H1 (cell line): ENCODE measurements at regions not wholly inside any gene's neighbourhood (a gene's known extent, or its start where the extent isn't known, plus 50 kb on each side); places are given as distances from the start of the nearest gene placed in this dataset.

ENCODE experiments used
- CTCF ChIA-PET: fragments of 300-600 bp; sonication (Branson Sonifier 250); formaldehyde crosslinking; loops from one replicate; lab custom pipeline; 2021; ENCODE audit not compliant: partially characterized antibody; lab: Charles Lee
- POLR2A ChIA-PET: fragments of 300-600 bp; sonication (Branson Sonifier 250); formaldehyde crosslinking; loops from one replicate; lab custom pipeline; 2021; ENCODE audit warnings: inconsistent platforms; ENCODE audit not compliant: partially characterized antibody; lab: Charles Lee
- DNase-seq, 2 experiments: peaks; one replicate each; pipeline versions ENCODE4 v3.0.0 to v3.0.0-alpha.2; 2010 to 2022; ENCODE audit warnings: low spot score in 2 of 2, low read depth in 1 of 2, mixed read lengths in 1 of 2
- FAIRE-seq: peaks from 2 replicates; lab custom pipeline; 2011; peaks lifted over from hg19 to GRCh38; lab: Jason Lieb, UNC
- H2AFZ ChIP-seq: 2 replicates; pipeline ENCODE4 v1.8.1; 2012; ENCODE audit warnings: low read length, inconsistent platforms
- H2AK5ac ChIP-seq: 2 replicates; pipeline ENCODE4 v1.6.1; 2013; ENCODE audit warnings: low read depth, low read length
- H2BK120ac ChIP-seq: replicated peaks from 2 replicates; pipeline ENCODE3; 2013; ENCODE audit warnings: low read depth, low read length, inconsistent platforms
- H2BK12ac ChIP-seq: 2 replicates; pipeline ENCODE4 v1.6.1; 2013; ENCODE audit warnings: low read depth, low read length
- H2BK15ac ChIP-seq: 2 replicates; pipeline ENCODE4 v1.6.1; 2013; ENCODE audit warnings: low read length
- H2BK20ac ChIP-seq: 2 replicates; pipeline ENCODE4 v1.6.1; 2013; ENCODE audit warnings: low read length
- H2BK5ac ChIP-seq: 2 replicates; pipeline ENCODE4 v1.6.1; 2013; ENCODE audit warnings: low read depth, low read length
- H3K14ac ChIP-seq: 2 replicates; pipeline ENCODE4 v1.6.1; 2013; ENCODE audit warnings: inconsistent platforms; ENCODE audit not compliant: insufficient read length
- H3K18ac ChIP-seq: 2 replicates; pipeline ENCODE4 v1.6.1; 2013; ENCODE audit warnings: low read length; ENCODE audit errors: extremely low read depth
- H3K23ac ChIP-seq: 2 replicates; pipeline ENCODE4 v1.6.1; 2013; ENCODE audit warnings: inconsistent platforms; ENCODE audit not compliant: insufficient read length
- H3K23me2 ChIP-seq: 2 replicates; pipeline ENCODE4 v1.6.1; 2013; ENCODE audit warnings: low read depth, low read length
- H3K27ac ChIP-seq: 2 replicates; pipeline ENCODE4 v1.6.1; 2011; ENCODE audit warnings: low read depth, low read length, inconsistent platforms
- H3K27me3 ChIP-seq, 4 experiments: replicated peaks in 1 of 4; 1 replicate in 1 of 4; 2 replicates in 3 of 4; pipeline versions ENCODE4 v1.6.1 to v1.8.1; 2011 to 2013; ENCODE audit warnings: low read length in 3 of 4, mild to moderate bottlenecking in 3 of 4, inconsistent platforms in 2 of 4, mixed read lengths in 2 of 4, moderate library complexity in 1 of 4; ENCODE audit not compliant: control insufficient read depth in 3 of 4, insufficient read depth in 3 of 4; ENCODE audit errors: extremely low read depth in 1 of 4
- H3K36me3 ChIP-seq, 4 experiments: 2 replicates each; pipeline versions ENCODE4 v1.6.1 to v1.8.1; 2011 to 2013; ENCODE audit warnings: mild to moderate bottlenecking in 4 of 4, low read length in 3 of 4, moderate library complexity in 2 of 4, control low read depth in 1 of 4, inconsistent platforms in 1 of 4; ENCODE audit not compliant: insufficient read depth in 4 of 4, control insufficient read depth in 2 of 4
- H3K4ac ChIP-seq: replicated peaks from 2 replicates; pipeline ENCODE3; 2013; ENCODE audit warnings: low read length, low read depth, mixed read lengths, inconsistent platforms; ENCODE audit not compliant: insufficient read length
- H3K4me1 ChIP-seq, 4 experiments: replicated peaks in 1 of 4; 1 replicate in 1 of 4; 2 replicates in 3 of 4; pipeline versions ENCODE4 v1.6.1 to v1.8.1; 2011 to 2013; ENCODE audit warnings: low read length in 3 of 4, inconsistent platforms in 2 of 4, mixed read lengths in 1 of 4; ENCODE audit not compliant: insufficient read depth in 4 of 4, control insufficient read depth in 3 of 4
- H3K4me2 ChIP-seq, 2 experiments: 2 replicates each; pipeline versions ENCODE4 v1.6.1 to v1.8.1; 2011 to 2013; ENCODE audit warnings: low read depth in 2 of 2, low read length in 2 of 2, control low read depth in 1 of 2, inconsistent platforms in 1 of 2, mild to moderate bottlenecking in 1 of 2; ENCODE audit not compliant: insufficient read depth in 1 of 2
- H3K4me3 ChIP-seq, 4 experiments: fragments of 200-600, 300-600 bp in 1 of 4; sonication (generic), shearing (Covaris generic), sonication (Bioruptor Twin) in 1 of 4; 2 replicates each; pipeline versions ENCODE4 v1.5.1 to v1.8.1; 2011 to 2016; ENCODE audit warnings: low read length in 4 of 4, low read depth in 3 of 4, control low read depth in 2 of 4, inconsistent platforms in 2 of 4, mild to moderate bottlenecking in 2 of 4, mixed read lengths in 1 of 4, moderate library complexity in 1 of 4; ENCODE audit not compliant: insufficient read depth in 2 of 4; ENCODE audit errors: extremely low read depth in 1 of 4
- H3K56ac ChIP-seq: replicated peaks from 2 replicates; pipeline ENCODE3; 2013; ENCODE audit warnings: low read depth, mild to moderate bottlenecking, mixed read lengths, low read length, inconsistent platforms; ENCODE audit not compliant: insufficient read length
- H3K79me1 ChIP-seq: 2 replicates; pipeline ENCODE4 v1.6.1; 2013; ENCODE audit warnings: low read depth, low read length, control low read depth
- H3K79me2 ChIP-seq, 2 experiments: 2 replicates each; pipeline versions ENCODE4 v1.6.1 to v1.8.1; 2012 to 2013; ENCODE audit warnings: low read length in 2 of 2, mild to moderate bottlenecking in 2 of 2, inconsistent platforms in 1 of 2; ENCODE audit not compliant: insufficient read depth in 2 of 2, control insufficient read depth in 1 of 2
- H3K9ac ChIP-seq, 4 experiments: replicated peaks in 1 of 4; 1 replicate in 1 of 4; 2 replicates in 3 of 4; pipeline versions ENCODE4 v1.6.1 to v1.8.1; 2011 to 2013; ENCODE audit warnings: low read depth in 3 of 4, low read length in 3 of 4, control low read depth in 2 of 4, mild to moderate bottlenecking in 2 of 4, moderate library complexity in 2 of 4, inconsistent platforms in 1 of 4; ENCODE audit errors: extremely low read depth in 1 of 4
- H3K9me3 ChIP-seq, 2 experiments: 2 replicates each; pipeline versions ENCODE4 v1.6.1 to v1.8.1; 2012 to 2013; ENCODE audit warnings: mild to moderate bottlenecking in 2 of 2, moderate library complexity in 2 of 2, control low read depth in 1 of 2, inconsistent platforms in 1 of 2, low read depth in 1 of 2, low read length in 1 of 2, mixed read lengths in 1 of 2; ENCODE audit not compliant: insufficient read depth in 2 of 2
- H4K20me1 ChIP-seq, 2 experiments: replicated peaks in 1 of 2; 2 replicates each; pipeline versions ENCODE3 to v1.8.1; 2011 to 2013; ENCODE audit warnings: inconsistent platforms in 2 of 2, low read length in 2 of 2, mild to moderate bottlenecking in 1 of 2; ENCODE audit not compliant: insufficient read depth in 2 of 2, control insufficient read depth in 1 of 2
- H4K5ac ChIP-seq: 2 replicates; pipeline ENCODE4 v1.6.1; 2013; ENCODE audit warnings: low read length, low read depth, mixed read lengths, inconsistent platforms; ENCODE audit not compliant: insufficient read length
- H4K8ac ChIP-seq: 2 replicates; pipeline ENCODE4 v1.8.0; 2013; ENCODE audit warnings: mild to moderate bottlenecking, moderate library complexity, low read length, inconsistent platforms; ENCODE audit not compliant: insufficient read depth; ENCODE audit errors: extremely low read depth
- H4K91ac ChIP-seq: replicated peaks from 2 replicates; pipeline ENCODE3; 2013; ENCODE audit warnings: low read length, mixed read lengths, inconsistent platforms; ENCODE audit not compliant: insufficient read length
- CTCF ChIP-seq, 3 experiments: IDR thresholded peaks; 1 replicate in 2 of 3; 2 replicates in 1 of 3; pipeline versions ENCODE4 v1.5.1 to v1.6.1; 2011; ENCODE audit warnings: low read length in 3 of 3, mild to moderate bottlenecking in 3 of 3, inconsistent platforms in 2 of 3, low read depth in 1 of 3, moderate library complexity in 1 of 3; ENCODE audit not compliant: insufficient read depth in 1 of 3; ENCODE audit errors: control extremely low read depth in 1 of 3
- JUN ChIP-seq: IDR thresholded peaks from 2 replicates; pipeline ENCODE4 v1.6.1; 2011; ENCODE audit warnings: low read depth, mild to moderate bottlenecking, improper control_type of control experiment, low read length
- NANOG ChIP-seq: IDR thresholded peaks from 2 replicates; pipeline ENCODE4 v1.6.1; 2011; ENCODE audit warnings: low read length, low read depth, mild to moderate bottlenecking, inconsistent platforms; ENCODE audit not compliant: insufficient read depth, poor library complexity, severe bottlenecking
- POU5F1 ChIP-seq: IDR thresholded peaks from 2 replicates; pipeline ENCODE4 v1.6.1; 2011; ENCODE audit warnings: low read depth, mild to moderate bottlenecking, low read length, moderate library complexity

GRCh38 chr4:20195071-20195885 is 56.4 kb upstream of the SLIT2 start:
- no peaks in the 10 kb centered on the region for H3K36me3 ChIP-seq
- H4K20me1 ChIP-seq, result no peaks in the 10 kb centered on the region
- no peaks in the 10 kb centered on the region for H3K27me3 ChIP-seq
- no peak overlapping the region for H3K14ac ChIP-seq
- no peak for DNase-seq
- H4K8ac ChIP-seq, result no peak overlapping the region
- H3K4ac ChIP-seq, result no peak overlapping the region
- H3K4me3 ChIP-seq, result no peak overlapping the region
- no peak overlapping the region for H4K5ac ChIP-seq
- no peaks in the 10 kb centered on the region for H3K79me2 ChIP-seq
- H2BK20ac ChIP-seq, result no peak overlapping the region
- no peak overlapping the region for H2BK5ac ChIP-seq
- H2BK12ac ChIP-seq, result no peak overlapping the region
- ChIA-PET CTCF (interaction anchor here (0.6 kb wide), 1 partner anchor 21 kb away, joined by 4 read pairs; no protein-coding TSS in a partner anchor), POLR2A (no interaction called here)
- no peak overlapping the region for H2AFZ ChIP-seq
- no peak overlapping the region for H2AK5ac ChIP-seq
- TF ChIP-seq NANOG (no peak), POU5F1 (no peak), JUN (no peak), CTCF (IDR thresholded peaks at IDR 0.05; ENCODE audit: control extremely low read depth in 1 of 3, insufficient read depth in 1 of 3, low read depth in 1 of 3, low read length in 3 of 3) (no peak)
- no peak for FAIRE-seq
- H3K27ac ChIP-seq, result no peak overlapping the region
- H3K4me2 ChIP-seq, result no peak overlapping the region
- H3K18ac ChIP-seq, result no peak overlapping the region
- no peak overlapping the region for H2BK15ac ChIP-seq
- H3K9ac ChIP-seq, result no peak overlapping the region
- H3K23me2 ChIP-seq, result peaks cover 2% of the 10 kb centered on the region; the same call in 1 of the 2 replicates
- no peak overlapping the region for H2BK120ac ChIP-seq
- no peaks in the 10 kb centered on the region for H3K4me1 ChIP-seq
- no peaks in the 10 kb centered on the region; a peak in 1 of 4 replicates for H3K9me3 ChIP-seq
- H4K91ac ChIP-seq, result no peak overlapping the region
- no peaks in the 10 kb centered on the region for H3K79me1 ChIP-seq
- H3K23ac ChIP-seq, result no peak overlapping the region
- no peak overlapping the region for H3K56ac ChIP-seq
